GM21717 (cell line): ENCODE measurements at regions not wholly inside any gene's neighbourhood (a gene's known extent, or its start where the extent isn't known, plus 50 kb on each side); places are given as distances from the start of the nearest gene placed in this dataset.

Experiments used
- ATAC-seq: cut with Tn5 transposase; IDR thresholded peaks from one replicate; pipeline ENCODE4 v1.9.1; 2021; ENCODE audit warnings: mild to moderate bottlenecking, moderate library complexity; ENCODE audit not compliant: unreplicated experiment

DNA sequence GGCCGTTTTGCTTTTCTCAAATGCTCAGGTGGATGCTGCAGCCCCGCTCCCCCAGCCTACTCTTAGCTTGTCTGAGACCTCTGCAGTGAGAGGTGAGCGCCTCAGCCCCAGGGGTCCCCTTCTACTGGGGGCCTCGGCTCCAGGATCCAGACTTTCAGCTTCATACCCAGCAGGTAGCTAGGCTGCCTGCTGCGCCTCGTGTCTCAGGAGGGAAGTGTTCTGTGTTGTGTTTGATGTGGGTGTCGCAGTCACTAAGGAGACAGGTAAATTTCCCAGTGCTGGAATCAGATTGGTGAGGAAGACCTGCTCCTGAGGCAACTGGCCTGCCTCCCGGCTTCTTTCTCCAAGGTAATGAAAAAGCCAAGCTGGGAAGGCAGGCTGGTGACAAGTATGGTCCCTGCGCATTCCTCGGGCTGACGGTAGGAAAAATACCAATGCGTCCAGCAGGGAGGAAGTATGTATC lies 604.0 kb upstream of the SALL1 start:
- no peak for ATAC-seq

DNA sequence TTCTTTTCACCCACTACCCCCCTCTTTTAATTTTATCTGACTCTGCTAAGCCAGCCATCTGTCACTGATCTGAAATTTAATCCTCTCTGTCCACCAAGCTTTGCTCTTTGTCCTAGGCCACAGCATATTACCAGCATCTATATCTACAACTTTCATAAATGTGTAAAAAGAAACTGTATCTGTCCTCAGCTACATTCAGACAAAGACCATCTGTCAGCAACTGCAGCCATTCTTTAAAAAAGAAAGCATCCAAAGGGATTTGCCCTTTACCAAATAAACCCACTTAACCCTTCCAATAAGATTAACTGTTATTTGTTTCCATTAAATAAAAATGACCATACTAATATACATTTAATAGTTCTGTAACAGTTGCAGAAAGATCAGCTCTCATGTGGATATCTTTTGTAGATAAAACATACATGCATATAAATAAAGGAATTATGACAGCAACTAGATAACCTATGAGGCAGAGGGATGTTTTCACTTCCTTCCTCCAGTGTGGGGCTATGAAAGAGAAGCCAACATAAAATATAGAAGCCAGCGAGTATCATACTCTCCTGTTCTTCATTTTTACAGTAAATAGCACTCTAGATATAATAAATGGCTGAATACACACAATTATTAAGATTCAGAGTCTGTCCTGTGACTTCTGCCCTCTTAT lies 602.5 kb upstream of the SALL1 start:
- no peak for ATAC-seq

DNA sequence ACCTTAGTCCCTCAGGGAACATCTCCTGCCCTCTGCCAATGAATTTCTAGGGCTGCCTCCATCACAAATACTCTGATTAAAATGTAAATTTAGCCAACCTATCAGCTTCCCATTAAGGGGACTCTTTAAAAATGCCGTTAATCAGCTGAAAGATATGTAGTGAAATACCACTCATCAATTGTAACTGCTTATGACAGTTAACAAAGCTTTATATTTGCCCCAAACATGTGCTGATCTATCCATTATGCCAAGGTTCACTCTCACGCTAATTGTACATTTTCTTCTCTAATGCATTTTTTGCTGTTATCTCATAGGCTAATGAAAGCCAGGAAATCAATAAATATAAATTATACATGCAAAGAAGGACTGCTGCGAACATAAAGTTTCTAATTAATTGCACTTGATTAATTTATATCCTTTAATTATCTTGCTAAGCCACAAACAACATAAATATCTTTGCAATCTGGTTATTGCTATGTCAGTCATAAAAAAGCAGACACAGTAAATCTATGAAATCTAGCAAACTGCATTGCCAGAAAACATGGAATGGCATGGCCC lies 601.4 kb upstream of the SALL1 start:
- ATAC-seq = no peak

DNA sequence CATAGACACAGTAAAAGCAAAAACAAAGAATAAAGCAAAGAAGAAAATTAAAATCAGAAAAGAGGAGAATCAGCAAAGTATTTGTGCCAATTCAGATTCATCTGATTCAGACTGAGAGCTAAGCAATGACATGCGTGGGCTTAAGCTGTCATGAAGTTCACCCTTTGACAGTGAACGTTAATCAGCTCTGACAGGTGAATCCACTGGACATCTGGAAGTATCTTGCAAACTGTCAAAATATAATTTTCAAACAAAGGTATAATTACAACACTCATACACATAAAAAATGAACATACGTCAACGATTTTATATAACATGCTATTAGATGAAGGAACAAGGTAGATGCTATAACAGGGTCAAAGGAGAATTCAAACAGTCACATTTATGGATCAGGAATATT lies 596.3 kb upstream of the SALL1 start:
- no peak for ATAC-seq

DNA sequence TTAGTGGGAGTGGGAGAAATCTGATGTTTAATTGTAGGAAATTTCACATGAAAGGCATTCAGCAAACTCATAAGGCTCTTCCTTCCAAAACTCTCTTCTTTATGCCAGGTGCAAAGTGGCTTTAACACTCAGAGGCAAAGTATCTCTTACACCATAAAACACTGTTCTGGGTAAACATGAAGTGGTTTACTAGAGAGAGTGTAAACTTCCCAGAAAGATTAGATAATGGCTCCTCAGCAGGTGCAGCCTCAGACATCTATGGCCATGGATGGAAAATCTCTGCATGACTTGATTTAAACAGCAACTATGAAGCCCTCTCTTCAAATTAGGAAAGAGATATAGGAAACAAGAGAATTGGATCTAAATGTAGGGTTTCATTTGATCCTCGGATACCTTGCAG lies 583.1 kb upstream of the SALL1 start:
- no peak for ATAC-seq

DNA sequence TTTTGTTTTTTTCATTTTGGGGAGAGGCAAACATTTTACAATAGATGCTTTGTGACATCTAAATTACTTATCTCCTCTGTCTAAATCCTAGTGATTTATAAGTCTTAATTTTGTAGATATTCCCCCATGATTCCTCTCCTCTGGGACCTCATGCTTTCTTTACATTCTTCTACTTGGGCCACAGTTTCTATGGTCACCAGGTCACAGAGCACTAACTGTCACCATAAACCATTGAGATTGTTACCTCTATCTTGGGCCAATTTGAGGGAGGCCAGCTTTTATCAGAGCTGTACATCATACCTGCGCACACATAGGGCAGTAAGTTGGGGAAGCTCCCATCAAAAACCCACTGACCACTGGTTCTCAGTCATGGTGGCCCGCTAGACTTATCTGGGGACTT lies 582.1 kb upstream of the SALL1 start:
- no peak for ATAC-seq

DNA sequence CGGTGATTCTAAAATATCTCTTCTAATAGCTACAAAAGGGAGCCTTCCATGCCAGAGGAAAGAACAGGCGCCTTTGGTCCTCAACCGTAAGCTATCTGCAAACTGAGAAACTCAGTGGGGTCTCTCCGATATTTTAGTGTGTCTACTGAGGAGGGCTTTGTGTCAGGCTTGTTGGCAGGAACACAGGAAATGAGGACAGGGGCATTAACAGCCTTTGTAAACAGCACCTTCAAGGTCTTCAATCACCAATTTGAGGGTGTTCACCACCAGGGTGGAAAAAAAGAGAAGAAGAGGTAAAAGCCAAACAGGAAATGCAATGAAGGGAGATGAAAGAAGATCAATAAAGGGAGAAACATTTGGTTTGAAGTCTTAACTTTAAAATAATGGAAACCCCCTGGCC lies 580.1 kb upstream of the SALL1 start:
- ATAC-seq = no peak

DNA sequence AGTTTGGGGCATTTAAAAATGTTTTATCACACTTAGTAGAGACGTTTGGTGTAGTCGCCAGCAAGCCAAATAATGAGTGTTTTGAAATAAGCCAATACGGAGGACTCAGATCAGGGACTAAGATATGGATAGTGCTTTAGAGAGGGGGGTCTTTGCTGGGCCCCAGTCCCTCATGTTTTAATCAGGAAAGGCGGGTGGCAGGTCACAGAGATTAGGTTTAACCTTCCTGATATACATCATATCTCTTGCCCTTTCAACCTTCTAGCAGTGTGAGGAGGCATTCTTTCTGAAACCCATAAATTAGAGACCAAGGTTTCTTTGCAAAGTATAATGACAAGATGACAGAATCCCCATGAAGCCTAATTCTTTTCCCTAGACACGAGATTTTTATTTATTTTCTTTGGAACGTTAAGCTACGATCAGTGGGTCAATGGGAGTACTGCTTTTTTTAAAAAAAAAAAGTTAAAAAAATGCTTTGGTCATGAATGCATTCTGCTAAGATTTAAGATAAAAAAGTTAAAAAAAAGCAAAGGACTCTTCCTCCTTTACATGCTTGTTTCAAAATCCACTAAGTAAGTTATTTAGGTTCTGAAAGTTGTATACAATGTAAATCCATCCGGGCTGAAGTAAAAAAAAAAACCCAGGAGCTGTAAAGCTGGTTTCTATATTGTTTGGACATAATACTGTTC lies 572.1 kb upstream of the SALL1 start:
- no peak for ATAC-seq

DNA sequence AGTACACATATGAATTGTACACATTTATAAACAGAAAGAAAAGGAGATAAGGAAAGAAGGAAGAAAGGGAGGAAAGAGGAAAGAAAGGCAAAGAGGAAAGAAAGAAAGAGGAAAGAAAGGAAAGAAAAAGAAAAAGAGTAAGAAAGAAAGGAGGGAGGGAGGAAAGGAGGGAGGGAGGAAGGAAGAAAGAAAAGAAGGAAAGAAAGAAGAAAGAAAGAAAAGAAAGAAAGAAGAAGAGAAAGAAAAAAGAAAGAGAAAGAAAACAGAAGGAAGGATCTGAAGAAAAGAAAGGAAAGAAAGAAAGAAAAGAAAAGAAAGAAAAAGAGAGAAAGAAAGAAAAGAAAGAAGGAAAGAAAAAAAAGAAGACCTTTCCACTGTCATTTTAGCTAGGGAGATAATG lies 571.4 kb upstream of the SALL1 start:
- ATAC-seq = no peak

DNA sequence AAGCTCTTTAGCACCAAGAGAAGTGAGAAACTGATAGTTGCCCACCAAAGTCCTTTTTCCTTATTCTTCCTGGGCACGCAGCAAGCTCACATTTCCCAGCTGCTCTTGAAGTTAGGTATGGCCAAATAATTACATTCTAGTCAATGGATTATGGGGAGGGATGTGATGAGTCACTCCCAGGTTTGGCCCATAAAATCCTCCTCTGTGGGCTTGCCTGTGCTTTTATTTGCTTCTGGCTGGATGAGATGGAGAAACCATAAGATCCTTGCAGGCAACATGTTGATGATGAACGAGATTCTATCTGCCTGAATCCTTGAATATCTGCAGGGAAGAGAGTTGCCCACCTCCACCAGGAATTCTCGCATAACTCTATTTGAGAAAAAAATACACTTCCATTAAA lies 568.3 kb upstream of the SALL1 start:
- no peak for ATAC-seq

DNA sequence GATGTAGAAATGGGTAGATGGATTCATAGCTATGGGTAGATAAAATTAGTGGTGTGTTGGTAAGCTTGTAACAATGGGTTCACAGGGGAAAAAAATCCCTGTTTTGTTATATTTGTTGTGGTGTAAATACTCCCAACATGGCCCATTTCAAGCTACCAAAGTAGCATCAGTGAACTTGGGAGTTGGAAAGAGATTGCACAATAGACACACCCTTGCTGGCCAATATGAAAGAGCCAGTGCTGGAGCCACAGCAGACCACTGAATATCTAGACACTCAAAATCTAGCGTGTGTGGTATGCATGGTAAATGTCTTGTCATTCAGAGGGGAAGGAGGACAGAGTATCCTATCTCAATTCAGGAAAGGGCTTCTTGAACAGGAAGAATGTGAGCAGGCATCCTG lies 565.1 kb upstream of the SALL1 start:
- ATAC-seq = no peak

DNA sequence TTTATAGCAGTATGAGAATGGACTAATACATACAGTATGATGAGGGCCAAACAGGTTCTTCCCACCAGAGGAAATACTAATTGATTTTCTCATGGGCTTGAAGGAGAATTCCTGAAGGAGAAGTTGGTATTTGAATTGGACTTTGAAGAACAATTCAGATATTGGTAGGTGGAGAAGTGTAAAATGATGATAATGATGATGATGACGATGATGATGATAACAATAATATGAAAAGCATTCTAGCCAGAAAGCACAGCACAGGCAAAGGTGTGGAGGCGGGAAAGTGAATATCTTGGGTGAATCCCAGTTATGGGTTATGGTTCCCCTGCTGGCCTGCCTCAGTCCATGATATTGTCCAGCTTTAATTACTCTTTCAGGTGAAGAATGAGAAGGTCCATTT lies 562.4 kb upstream of the SALL1 start:
- ATAC-seq = no peak

DNA sequence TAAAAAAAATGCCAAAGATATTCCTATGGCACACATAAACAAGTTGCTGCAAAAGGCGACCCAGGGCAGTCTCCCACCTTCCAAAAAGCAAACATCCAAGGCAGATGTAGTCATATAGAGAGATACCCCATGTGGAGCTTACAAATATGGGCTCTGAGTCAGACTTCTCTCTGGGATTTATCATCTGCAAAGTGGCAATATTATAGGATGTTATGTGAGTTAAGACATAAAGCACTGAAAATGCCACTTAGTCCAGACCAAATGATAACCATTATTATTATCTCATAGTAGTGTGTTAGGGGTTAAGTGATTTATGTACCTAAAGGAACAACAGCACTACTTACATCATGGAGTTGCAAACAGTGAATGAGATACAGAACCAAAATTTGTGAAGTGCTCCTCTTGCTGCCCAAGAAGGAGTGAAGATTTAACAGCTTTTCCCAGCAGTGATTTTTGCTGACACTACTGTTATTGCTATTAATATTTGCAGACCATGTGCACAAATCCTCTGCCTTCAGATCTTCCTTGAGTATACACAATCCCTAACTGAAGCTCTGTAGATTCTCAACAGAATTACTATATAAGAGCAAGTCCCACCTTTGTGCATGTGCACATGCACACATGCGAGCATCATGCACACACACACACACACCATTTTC lies 560.0 kb upstream of the SALL1 start:
- ATAC-seq = no peak

DNA sequence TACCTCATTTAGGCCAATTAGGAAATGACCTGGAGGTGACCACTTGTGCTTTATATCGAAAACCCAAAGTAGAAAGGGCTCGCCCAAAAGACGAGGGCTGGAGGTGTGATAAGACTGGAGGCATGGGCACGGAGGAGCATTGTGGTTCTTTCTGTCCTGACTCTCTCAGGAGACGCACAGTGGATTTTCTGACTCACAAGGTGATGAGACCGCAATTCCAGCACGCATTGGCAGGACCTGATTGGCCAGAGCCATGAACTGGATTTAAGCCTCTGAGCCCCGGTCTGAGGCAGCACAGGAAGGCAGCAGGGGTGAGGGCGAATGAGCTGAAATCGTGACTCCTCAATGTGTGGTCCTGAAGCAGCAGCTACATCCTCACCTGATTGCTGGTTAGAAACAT lies 559.1 kb upstream of the SALL1 start:
- no peak for ATAC-seq

DNA sequence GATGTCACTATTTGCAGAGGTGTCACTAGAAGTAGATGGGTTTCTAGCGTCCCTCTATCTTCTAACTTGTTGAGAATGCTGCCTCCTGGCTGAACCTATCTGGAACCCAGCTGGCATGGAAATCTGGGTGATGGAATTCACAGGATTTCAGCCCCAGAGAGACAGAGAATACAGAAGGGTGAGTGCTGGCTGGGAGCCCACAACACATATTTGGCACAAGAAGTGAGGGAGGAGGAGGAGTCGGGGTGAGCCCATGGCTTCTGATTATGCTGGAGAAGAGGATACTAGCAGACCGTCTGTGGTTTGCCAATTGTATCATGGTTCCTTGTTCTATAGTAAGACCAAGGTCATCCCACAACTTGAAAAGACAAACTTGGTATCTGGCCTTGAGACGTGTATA lies 557.8 kb upstream of the SALL1 start:
- ATAC-seq = no peak

DNA sequence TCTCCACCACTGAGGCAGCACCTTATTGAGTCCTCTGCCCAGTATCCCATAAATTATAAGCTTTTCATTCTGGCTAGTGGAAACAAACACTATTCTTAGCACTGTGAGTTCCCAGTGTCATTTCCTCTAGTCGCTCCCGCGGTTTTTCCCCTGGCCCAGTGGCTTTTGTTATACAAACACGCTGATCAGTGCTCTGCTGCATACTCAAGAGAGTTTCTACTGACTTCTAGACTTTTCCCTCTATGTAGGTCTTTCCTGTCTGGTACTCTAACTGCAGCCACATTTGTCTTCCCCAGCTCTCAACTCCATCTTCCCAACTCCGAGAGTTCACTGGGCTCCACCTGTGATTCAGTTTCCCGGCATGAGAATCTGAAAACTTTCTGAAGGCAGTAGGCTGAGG lies 556.6 kb upstream of the SALL1 start:
- ATAC-seq = no peak

DNA sequence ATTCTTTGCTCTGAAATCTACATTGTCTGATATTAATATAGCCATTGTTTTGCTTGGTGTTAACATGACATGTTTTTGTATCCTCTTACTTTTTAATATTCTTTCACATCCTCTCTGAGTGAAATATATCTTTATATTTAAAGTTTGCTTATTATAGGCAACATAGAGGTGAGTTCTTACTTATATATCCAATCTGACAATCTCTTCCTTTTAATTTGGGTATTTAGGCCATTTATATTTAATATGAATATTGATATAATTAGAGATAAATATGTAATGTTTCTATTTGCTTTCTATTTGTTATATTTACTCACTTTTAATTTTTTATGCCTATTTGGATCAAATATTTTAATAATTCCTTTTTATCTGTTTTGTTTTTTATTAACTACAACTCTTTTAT lies 554.1 kb upstream of the SALL1 start:
- ATAC-seq = no peak

DNA sequence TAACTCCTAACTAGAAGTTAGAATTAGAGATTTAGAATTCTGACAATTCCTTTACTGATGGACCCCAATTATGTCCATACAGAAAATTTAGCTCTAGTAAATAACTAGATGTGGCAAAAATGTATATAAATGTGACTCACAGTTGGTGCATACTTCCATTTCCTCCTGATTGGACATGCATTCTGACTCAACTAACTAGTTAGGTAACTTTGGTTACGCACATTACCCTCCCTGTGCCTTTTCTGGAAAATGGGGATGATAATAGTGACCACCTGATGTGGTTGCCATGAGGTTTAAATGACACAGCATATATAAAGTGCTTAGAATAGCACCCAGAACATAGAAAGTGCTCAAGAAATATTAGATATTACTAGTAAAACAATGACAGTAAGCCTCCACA lies 550.0 kb upstream of the SALL1 start:
- ATAC-seq = no peak

DNA sequence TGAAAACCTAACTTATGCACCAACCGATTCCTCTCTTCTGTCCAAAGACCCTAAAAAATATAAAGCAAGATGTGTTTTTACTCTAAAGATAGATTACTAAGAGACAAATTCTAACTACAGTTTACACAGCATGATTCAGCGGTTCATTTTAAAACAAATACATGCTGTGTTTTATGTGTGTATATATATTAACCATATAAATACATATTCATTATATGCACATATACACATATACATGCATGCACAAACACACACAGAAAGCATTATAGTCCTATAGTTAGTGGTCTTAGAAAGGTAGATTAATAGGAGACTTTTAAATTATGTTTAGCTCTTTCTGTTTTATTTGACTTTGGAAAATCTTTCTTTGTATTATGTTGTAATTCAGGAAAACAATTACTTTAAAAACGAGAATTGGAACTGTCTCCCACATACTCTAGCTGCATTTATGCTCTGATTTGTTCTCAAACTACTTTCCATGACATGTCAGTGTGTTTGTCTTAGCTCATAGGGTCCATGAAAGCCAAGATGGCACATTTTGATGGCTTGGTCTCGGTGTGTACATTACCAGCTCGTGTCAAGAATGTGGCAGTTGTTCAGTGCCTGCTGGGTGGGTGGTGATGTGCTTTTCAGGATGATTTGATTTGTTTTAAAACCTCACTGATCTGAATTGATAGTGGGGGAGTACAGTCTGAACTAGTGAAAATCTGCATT lies 548.8 kb upstream of the SALL1 start:
- ATAC-seq = no peak

DNA sequence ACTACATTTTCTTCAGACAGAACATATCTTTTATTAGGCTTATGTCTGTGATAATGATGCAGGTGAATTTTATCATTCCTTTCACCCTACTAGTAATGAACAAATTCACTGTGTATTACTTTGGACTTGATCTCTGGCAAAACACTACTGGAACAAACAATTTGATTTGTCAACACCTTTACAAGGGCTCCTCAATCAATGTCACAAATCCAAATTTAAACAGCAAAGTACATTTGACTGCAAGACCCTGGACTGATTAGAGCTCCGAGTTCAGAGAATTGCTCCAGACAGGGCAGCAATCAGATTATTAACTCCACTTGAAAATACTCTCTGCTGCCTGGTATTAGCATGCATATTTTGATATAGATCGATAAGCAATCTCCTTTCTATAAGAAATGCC lies 547.6 kb upstream of the SALL1 start:
- no peak for ATAC-seq

DNA sequence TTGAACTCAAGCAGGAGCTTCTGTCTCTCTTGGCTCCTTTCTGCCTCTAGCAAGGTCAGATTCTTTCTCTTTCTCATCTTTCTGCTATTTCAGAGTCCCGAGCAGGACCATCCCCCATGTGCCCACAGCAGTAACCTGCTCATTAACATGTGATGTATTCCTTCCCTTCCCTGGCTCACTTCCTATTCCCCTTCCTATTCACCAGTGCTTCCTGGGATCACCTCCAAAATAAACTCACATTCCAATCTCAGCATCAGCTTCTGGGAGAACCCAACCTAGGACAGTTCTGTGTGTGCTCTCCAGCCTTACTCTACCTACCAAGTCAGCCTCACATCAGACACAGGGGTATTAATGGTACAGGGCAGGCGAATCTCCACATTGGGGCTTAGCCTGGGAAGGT lies 546.4 kb upstream of the SALL1 start:
- no peak for ATAC-seq
